ENCODE measurements at regions not wholly inside any gene's neighbourhood (a gene's known extent, or its start where the extent isn't known, plus 50 kb on each side); places are given as distances from the start of the nearest gene placed in this dataset.

- ChIA-PET CTCF (no interaction called here), POLR2A (no interaction called here)
- Histone ChIP-seq H3K36me3 (ENCODE audit: control insufficient read depth, insufficient read depth, low read length) (no peaks in the 10 kb centered on the region), H3K27me3 (ENCODE audit: control insufficient read depth, insufficient read depth, low read length) (no peaks in the 10 kb centered on the region), H3K4me3 (ENCODE audit: low read depth, low read length) (no peak overlapping the region)
- no peak for DNase-seq (ENCODE audit: low read depth)
- TF ChIP-seq CTCF (IDR thresholded peaks at IDR 0.05; ENCODE audit: insufficient read depth, low read depth, low read length) = no peak
These were observed 326.6 kb downstream of the ARL4A start for GRCh38 chr7:13014011-13014410.

GRCh38 chr7:13016036-13016581, 328.7 kb downstream of the ARL4A start:
- H3K4me3 ChIP-seq (ENCODE audit: low read depth, low read length) = no peak overlapping the region
- POLR2A ChIA-PET = no interaction called here
- CTCF ChIA-PET = no interaction called here
- no peaks in the 10 kb centered on the region for H3K36me3 ChIP-seq (ENCODE audit: control insufficient read depth, insufficient read depth, low read length)
- no peaks in the 10 kb centered on the region for H3K27me3 ChIP-seq (ENCODE audit: control insufficient read depth, insufficient read depth, low read length)
- no peak for TF ChIP-seq CTCF (IDR thresholded peaks at IDR 0.05; ENCODE audit: insufficient read depth, low read depth, low read length)
- DNase-seq (ENCODE audit: low read depth) = no peak

- Histone ChIP-seq H3K4me3 (ENCODE audit: low read depth, low read length) (no peak overlapping the region), H3K36me3 (ENCODE audit: control insufficient read depth, insufficient read depth, low read length) (no peaks in the 10 kb centered on the region), H3K27me3 (ENCODE audit: control insufficient read depth, insufficient read depth, low read length) (no peaks in the 10 kb centered on the region)
- DNase-seq (ENCODE audit: low read depth) = no peak
- no peak for TF ChIP-seq CTCF (IDR thresholded peaks at IDR 0.05; ENCODE audit: insufficient read depth, low read depth, low read length)
- ChIA-PET CTCF (no interaction called here), POLR2A (no interaction called here)
These were observed 329.3 kb downstream of the ARL4A start for GRCh38 chr7:13016592-13017332.

- no peak for TF ChIP-seq CTCF (IDR thresholded peaks at IDR 0.05; ENCODE audit: insufficient read depth, low read depth, low read length)
- DNase-seq (ENCODE audit: low read depth) = no peak
- H3K27me3 ChIP-seq (ENCODE audit: control insufficient read depth, insufficient read depth, low read length) = no peaks in the 10 kb centered on the region
- POLR2A ChIA-PET = no interaction called here
- no peak overlapping the region for H3K4me3 ChIP-seq (ENCODE audit: low read depth, low read length)
- no peaks in the 10 kb centered on the region for H3K36me3 ChIP-seq (ENCODE audit: control insufficient read depth, insufficient read depth, low read length)
- CTCF ChIA-PET = interaction anchor here (0.8 kb wide), 1 partner anchor 12 kb away, joined by 3 read pairs; no protein-coding TSS in a partner anchor
These were observed 330.0 kb downstream of the ARL4A start for GRCh38 chr7:13017333-13017857.

GRCh38 chr7:13017881-13018280, 330.4 kb downstream of the ARL4A start:
- ChIA-PET CTCF (interaction anchor here (0.8 kb wide), 1 partner anchor 11 kb away, joined by 3 read pairs; no protein-coding TSS in a partner anchor), POLR2A (no interaction called here)
- no peak for DNase-seq (ENCODE audit: low read depth)
- TF ChIP-seq CTCF (IDR thresholded peaks at IDR 0.05; ENCODE audit: insufficient read depth, low read depth, low read length) = no peak
- Histone ChIP-seq H3K36me3 (ENCODE audit: control insufficient read depth, insufficient read depth, low read length) (no peaks in the 10 kb centered on the region), H3K4me3 (ENCODE audit: low read depth, low read length) (no peak overlapping the region), H3K27me3 (ENCODE audit: control insufficient read depth, insufficient read depth, low read length) (no peaks in the 10 kb centered on the region)

Data from BJ (cell line).